BE2C (cell line): ENCODE measurements at regions not wholly inside any gene's neighbourhood (a gene's known extent, or its start where the extent isn't known, plus 50 kb on each side); places are given as distances from the start of the nearest gene placed in this dataset.

ENCODE experiments used
- DNase-seq: peaks from one replicate; pipeline ENCODE4 v3.0.0-alpha.2; 2020
- H3K27me3 ChIP-seq: fragments of 250-450 bp; sonication (Bioruptor Pico); 2 replicates; pipeline ENCODE4 v1.5.1; 2020; ENCODE audit warnings: mild to moderate bottlenecking
- H3K36me3 ChIP-seq: fragments of 250-450 bp; sonication (Bioruptor Pico); 2 replicates; pipeline ENCODE4 v1.5.1; 2020; ENCODE audit warnings: mild to moderate bottlenecking
- H3K4me1 ChIP-seq: fragments of 250-450 bp; sonication (Bioruptor Pico); 2 replicates; pipeline ENCODE4 v1.5.1; 2020
- H3K4me3 ChIP-seq: 2 replicates; pipeline ENCODE4 v1.5.1; 2011; ENCODE audit warnings: low read depth, low read length
- H3K9me3 ChIP-seq: fragments of 250-450 bp; sonication (Bioruptor Pico); 2 replicates; pipeline ENCODE4 v1.5.1; 2020
- TF ChIP-seq, protein P1 (sequence below): IDR thresholded peaks from 2 replicates; pipeline ENCODE4 v1.5.1; 2012; ENCODE audit warnings: mild to moderate bottlenecking, low read depth, low read length

- no peaks in the 10 kb centered on the region for H3K4me1 ChIP-seq
- no peaks in the 10 kb centered on the region for H3K36me3 ChIP-seq
- no peaks in the 10 kb centered on the region for H3K27me3 ChIP-seq
- no peaks in the 10 kb centered on the region for H3K9me3 ChIP-seq
- TF ChIP-seq, protein P1, sequence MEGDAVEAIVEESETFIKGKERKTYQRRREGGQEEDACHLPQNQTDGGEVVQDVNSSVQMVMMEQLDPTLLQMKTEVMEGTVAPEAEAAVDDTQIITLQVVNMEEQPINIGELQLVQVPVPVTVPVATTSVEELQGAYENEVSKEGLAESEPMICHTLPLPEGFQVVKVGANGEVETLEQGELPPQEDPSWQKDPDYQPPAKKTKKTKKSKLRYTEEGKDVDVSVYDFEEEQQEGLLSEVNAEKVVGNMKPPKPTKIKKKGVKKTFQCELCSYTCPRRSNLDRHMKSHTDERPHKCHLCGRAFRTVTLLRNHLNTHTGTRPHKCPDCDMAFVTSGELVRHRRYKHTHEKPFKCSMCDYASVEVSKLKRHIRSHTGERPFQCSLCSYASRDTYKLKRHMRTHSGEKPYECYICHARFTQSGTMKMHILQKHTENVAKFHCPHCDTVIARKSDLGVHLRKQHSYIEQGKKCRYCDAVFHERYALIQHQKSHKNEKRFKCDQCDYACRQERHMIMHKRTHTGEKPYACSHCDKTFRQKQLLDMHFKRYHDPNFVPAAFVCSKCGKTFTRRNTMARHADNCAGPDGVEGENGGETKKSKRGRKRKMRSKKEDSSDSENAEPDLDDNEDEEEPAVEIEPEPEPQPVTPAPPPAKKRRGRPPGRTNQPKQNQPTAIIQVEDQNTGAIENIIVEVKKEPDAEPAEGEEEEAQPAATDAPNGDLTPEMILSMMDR: no peak
- no peak overlapping the region for H3K4me3 ChIP-seq
- no peak for DNase-seq
Measured at GRCh38 chr4:160810941-160811340, 1352.9 kb downstream of the FSTL5 start.

- Histone ChIP-seq H3K36me3 (no peaks in the 10 kb centered on the region), H3K4me3 (no peak overlapping the region), H3K9me3 (no peaks in the 10 kb centered on the region), H3K27me3 (no peaks in the 10 kb centered on the region), H3K4me1 (no peaks in the 10 kb centered on the region; the same call in 1 of the 2 replicates)
- TF ChIP-seq, protein P1: peak; percentile 8; the same call in 1 of the 2 replicates
- no peak for DNase-seq
Measured at GRCh38 chr4:160811956-160812355, 1351.8 kb downstream of the FSTL5 start.

- H3K27me3 ChIP-seq: no peaks in the 10 kb centered on the region
- DNase-seq: no peak
Measured at GRCh38 chr4:160814726-160815125, 1349.1 kb downstream of the FSTL5 start.

GRCh38 chr4:160818571-160818970 is 1345.2 kb downstream of the FSTL5 start:
- DNase-seq: no peak
- Histone ChIP-seq H3K4me3 (no peak overlapping the region), H3K36me3 (no peaks in the 10 kb centered on the region), H3K4me1 (no peaks in the 10 kb centered on the region; the same call in 1 of the 2 replicates), H3K27me3 (no peaks in the 10 kb centered on the region), H3K9me3 (no peaks in the 10 kb centered on the region)
- TF ChIP-seq, protein P1: no peak

More at GRCh38 chr4:160814726-160815125, 1349.1 kb downstream of the FSTL5 start:
- no peaks in the 10 kb centered on the region; the same call in 1 of the 2 replicates for H3K4me1 ChIP-seq
- TF ChIP-seq, protein P1: no peak
- H3K36me3 ChIP-seq: no peaks in the 10 kb centered on the region
- no peak overlapping the region for H3K4me3 ChIP-seq
- H3K9me3 ChIP-seq: no peaks in the 10 kb centered on the region

GRCh38 chr4:160819791-160820190 is 1344.0 kb downstream of the FSTL5 start:
- Histone ChIP-seq H3K4me3 (no peak overlapping the region), H3K27me3 (no peaks in the 10 kb centered on the region), H3K36me3 (no peaks in the 10 kb centered on the region), H3K9me3 (no peaks in the 10 kb centered on the region), H3K4me1 (no peaks in the 10 kb centered on the region; the same call in 1 of the 2 replicates)
- TF ChIP-seq, protein P1: no peak
- no peak for DNase-seq

DNA sequence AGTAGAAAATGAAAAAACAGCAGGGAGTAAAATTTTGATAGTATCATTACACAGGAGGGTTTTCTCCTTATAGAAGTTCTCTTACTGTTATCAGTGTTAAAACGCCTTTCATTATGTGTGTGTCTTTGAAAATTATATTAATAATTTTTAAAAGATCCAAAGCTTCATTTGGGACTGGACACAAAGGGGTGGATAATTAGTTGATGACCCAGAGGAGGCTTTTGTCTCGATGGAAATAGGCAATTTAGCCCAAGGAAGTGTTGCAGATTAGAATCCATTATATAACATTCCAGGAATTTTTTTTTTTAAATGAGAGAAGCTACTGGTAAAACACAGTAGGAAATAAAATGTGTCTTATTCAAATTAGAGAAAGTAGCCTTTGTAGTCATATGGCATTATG is 1339.3 kb downstream of the FSTL5 start:
- Histone ChIP-seq H3K4me1 (no peaks in the 10 kb centered on the region), H3K9me3 (no peaks in the 10 kb centered on the region), H3K4me3 (no peak overlapping the region), H3K27me3 (no peaks in the 10 kb centered on the region), H3K36me3 (no peaks in the 10 kb centered on the region)
- no peak for DNase-seq
- TF ChIP-seq, protein P1: no peak
